Adipocyte (in vitro differentiated cells): ENCODE measurements at regions not wholly inside any gene's neighbourhood (a gene's known extent, or its start where the extent isn't known, plus 50 kb on each side); places are given as distances from the start of the nearest gene placed in this dataset.

Experiments
- DNase-seq: peaks from one replicate; pipeline ENCODE4 v3.0.0-alpha.2; 2015; ENCODE audit warnings: low read depth
- H3K27me3 ChIP-seq: replicated peaks from 2 replicates; pipeline ENCODE4 v1.7.0; 2013; ENCODE audit warnings: mild to moderate bottlenecking, low read length, moderate library complexity; ENCODE audit not compliant: control insufficient read depth, insufficient read depth
- H3K36me3 ChIP-seq: 2 replicates; pipeline ENCODE4 v1.7.0; 2013; ENCODE audit warnings: low read length, mild to moderate bottlenecking, moderate library complexity; ENCODE audit not compliant: control insufficient read depth, insufficient read depth, severe bottlenecking
- H3K4me1 ChIP-seq: 2 replicates; pipeline ENCODE4 v1.7.0; 2013; ENCODE audit warnings: mild to moderate bottlenecking, low read length, moderate library complexity; ENCODE audit not compliant: control insufficient read depth, insufficient read depth
- H3K4me3 ChIP-seq: 2 replicates; pipeline ENCODE4 v1.7.0; 2013; ENCODE audit warnings: mild to moderate bottlenecking, low read length, moderate library complexity
- H3K9ac ChIP-seq: 2 replicates; pipeline ENCODE4 v1.7.0; 2013; ENCODE audit warnings: mild to moderate bottlenecking, low read length, moderate library complexity
- H3K9me3 ChIP-seq: 2 replicates; pipeline ENCODE4 v1.7.0; 2013; ENCODE audit warnings: mild to moderate bottlenecking, low read length, moderate library complexity; ENCODE audit not compliant: control insufficient read depth

- Histone ChIP-seq H3K9ac (no peak overlapping the region), H3K4me1 (peaks cover 18% of the 10 kb centered on the region), H3K27me3 (no peaks in the 10 kb centered on the region), H3K36me3 (no peaks in the 10 kb centered on the region), H3K4me3 (no peak overlapping the region), H3K9me3 (peaks cover 61% of the 10 kb centered on the region)
- no peak for DNase-seq
Measured at GRCh38 chr21:34009193-34009592, 64.2 kb upstream of the MRPS6 start.

GRCh38 chr21:34008618-34009017 lies 64.8 kb upstream of the MRPS6 start:
- H3K27me3 ChIP-seq, result no peaks in the 10 kb centered on the region
- H3K9me3 ChIP-seq, result peaks cover 59% of the 10 kb centered on the region
- no peak overlapping the region for H3K9ac ChIP-seq
- peaks cover 19% of the 10 kb centered on the region for H3K4me1 ChIP-seq
- no peak for DNase-seq
- no peak overlapping the region for H3K4me3 ChIP-seq
- H3K36me3 ChIP-seq, result no peaks in the 10 kb centered on the region

GRCh38 chr21:34006611-34007168 lies 66.7 kb upstream of the MRPS6 start:
- Histone ChIP-seq H3K4me3 (peak overlapping the region; percentile 8), H3K27me3 (no peaks in the 10 kb centered on the region), H3K9me3 (peaks cover 40% of the 10 kb centered on the region), H3K36me3 (no peaks in the 10 kb centered on the region), H3K4me1 (peaks cover 19% of the 10 kb centered on the region), H3K9ac (no peak overlapping the region)
- DNase-seq, result no peak

- Histone ChIP-seq H3K4me3 (peak overlapping the region; percentile 49), H3K9me3 (peaks cover 24% of the 10 kb centered on the region), H3K36me3 (no peaks in the 10 kb centered on the region), H3K4me1 (peaks cover 19% of the 10 kb centered on the region), H3K9ac (peak overlapping the region; percentile 13), H3K27me3 (no peaks in the 10 kb centered on the region)
- no peak for DNase-seq
Measured at GRCh38 chr21:34004974-34005373, 68.4 kb upstream of the MRPS6 start.

GRCh38 chr21:34004013-34004938 lies 69.1 kb upstream of the MRPS6 start:
- H3K36me3 ChIP-seq, result no peaks in the 10 kb centered on the region
- peaks cover 19% of the 10 kb centered on the region for H3K4me1 ChIP-seq
- no peak for DNase-seq
- peaks cover 18% of the 10 kb centered on the region for H3K9me3 ChIP-seq
- no peaks in the 10 kb centered on the region for H3K27me3 ChIP-seq
- H3K4me3 ChIP-seq, result peak overlapping the region; percentile 49
- H3K9ac ChIP-seq, result peak overlapping the region; percentile 13

GRCh38 chr21:34003428-34003827 lies 70.0 kb upstream of the MRPS6 start:
- Histone ChIP-seq H3K36me3 (no peaks in the 10 kb centered on the region), H3K4me3 (no peak overlapping the region)

GRCh38 chr21:34000375-34000774 lies 73.0 kb upstream of the MRPS6 start:
- DNase-seq, result no peak
- peaks cover 12% of the 10 kb centered on the region for H3K9me3 ChIP-seq
- no peak overlapping the region for H3K4me3 ChIP-seq
- H3K27me3 ChIP-seq, result no peaks in the 10 kb centered on the region
- peaks cover 13% of the 10 kb centered on the region for H3K4me1 ChIP-seq
- H3K36me3 ChIP-seq, result no peaks in the 10 kb centered on the region
- H3K9ac ChIP-seq, result no peak overlapping the region

More at GRCh38 chr21:34003428-34003827, 70.0 kb upstream of the MRPS6 start:
- Histone ChIP-seq H3K9ac (no peak overlapping the region), H3K4me1 (peaks cover 19% of the 10 kb centered on the region), H3K9me3 (peaks cover 12% of the 10 kb centered on the region), H3K27me3 (no peaks in the 10 kb centered on the region)
- no peak for DNase-seq

- Histone ChIP-seq H3K9ac (no peak overlapping the region), H3K4me3 (no peak overlapping the region), H3K27me3 (no peaks in the 10 kb centered on the region), H3K36me3 (no peaks in the 10 kb centered on the region), H3K9me3 (peaks cover 9% of the 10 kb centered on the region), H3K4me1 (no peaks in the 10 kb centered on the region)
- DNase-seq, result no peak
Measured at GRCh38 chr21:33998809-33999208, 74.6 kb upstream of the MRPS6 start.

GRCh38 chr21:33998402-33998801 lies 75.0 kb upstream of the MRPS6 start:
- Histone ChIP-seq H3K4me1 (no peaks in the 10 kb centered on the region), H3K36me3 (no peaks in the 10 kb centered on the region), H3K9ac (no peak overlapping the region), H3K4me3 (no peak overlapping the region), H3K27me3 (no peaks in the 10 kb centered on the region), H3K9me3 (peaks cover 7% of the 10 kb centered on the region)
- DNase-seq, result no peak

- Histone ChIP-seq H3K27me3 (no peaks in the 10 kb centered on the region), H3K9me3 (peaks cover 7% of the 10 kb centered on the region), H3K4me3 (no peak overlapping the region), H3K9ac (no peak overlapping the region), H3K36me3 (no peaks in the 10 kb centered on the region), H3K4me1 (no peaks in the 10 kb centered on the region)
- no peak for DNase-seq
Measured at GRCh38 chr21:33997436-33997835, 75.9 kb upstream of the MRPS6 start.

GRCh38 chr21:33994373-33994772 lies 78.8 kb upstream of the ATP5PO start:
- H3K4me1 ChIP-seq, result no peaks in the 10 kb centered on the region
- DNase-seq, result no peak

More at GRCh38 chr21:33994373-33994772, 78.8 kb upstream of the ATP5PO start:
- Histone ChIP-seq H3K36me3 (no peaks in the 10 kb centered on the region), H3K9me3 (peaks cover 13% of the 10 kb centered on the region), H3K27me3 (no peaks in the 10 kb centered on the region), H3K4me3 (no peak overlapping the region), H3K9ac (no peak overlapping the region)
